ENCODE measurements at regions not wholly inside any gene's neighbourhood (a gene's known extent, or its start where the extent isn't known, plus 50 kb on each side); places are given as distances from the start of the nearest gene placed in this dataset.

GRCh38 chr12:126883697-126884096 is 1383.3 kb upstream of the TMEM132C start:
- no peak overlapping the region for H3K4me2 ChIP-seq (ENCODE audit: low read length)
- ChIA-PET POLR2A (no interaction called here), CTCF (ENCODE audit: unreplicated experiment) (no interaction called here)
- H2AFZ ChIP-seq (ENCODE audit: low read length) = no peak overlapping the region
- intact Hi-C loops (cut with micrococcal nuclease; ENCODE audit: unreplicated experiment) = no loop called here
- H3K27ac ChIP-seq (ENCODE audit: low read depth, low read length, poor library complexity, severe bottlenecking) = no peak overlapping the region
- no peaks in the 10 kb centered on the region for H3K9me3 ChIP-seq (ENCODE audit: low read length)
- no peaks in the 10 kb centered on the region for H4K20me1 ChIP-seq (ENCODE audit: insufficient read depth, low read length)
- no peaks in the 10 kb centered on the region for H3K79me2 ChIP-seq (ENCODE audit: insufficient read depth, low read depth, low read length)
- BruUV-seq (replicated peaks) = no TSS peak
- no peaks in the 10 kb centered on the region for H3K4me1 ChIP-seq (ENCODE audit: insufficient read depth, low read length, poor library complexity, severe bottlenecking)
- H3K36me3 ChIP-seq (ENCODE audit: insufficient read depth, low read length) = no peaks in the 10 kb centered on the region
- TF ChIP-seq EZH2phosphoT487 (IDR thresholded peaks at IDR 0.05; ENCODE audit: borderline replicate concordance, low read depth, low read length) = no peak
- TF ChIP-seq CTCF (conservative IDR thresholded peaks at IDR 0.05; ENCODE audit: low read length) = no peak
- DNase-seq (ENCODE audit: low spot score) = no peak
- no peak overlapping the region for H3K4me3 ChIP-seq (ENCODE audit: low read depth, low read length, poor library complexity, severe bottlenecking)
- no peaks in the 10 kb centered on the region for H3K9me2 ChIP-seq (ENCODE audit: insufficient read depth, low read length)

- no peak overlapping the region for H2AFZ ChIP-seq (ENCODE audit: low read length)
- ChIA-PET POLR2A (interaction anchor here (0.9 kb wide), 1 partner anchor 117 kb away, joined by 4 read pairs; no protein-coding TSS in a partner anchor), CTCF (ENCODE audit: unreplicated experiment) (no interaction called here)
- BruUV-seq (replicated peaks) = no TSS peak
- H4K20me1 ChIP-seq (ENCODE audit: insufficient read depth, low read length) = no peaks in the 10 kb centered on the region
- no peak overlapping the region for H3K4me3 ChIP-seq (ENCODE audit: low read depth, low read length, poor library complexity, severe bottlenecking)
- H3K9me3 ChIP-seq (ENCODE audit: low read length) = no peaks in the 10 kb centered on the region
- H3K4me2 ChIP-seq (ENCODE audit: low read length) = no peak overlapping the region
- H3K27ac ChIP-seq (ENCODE audit: low read depth, low read length, poor library complexity, severe bottlenecking) = no peak overlapping the region
- no peaks in the 10 kb centered on the region for H3K79me2 ChIP-seq (ENCODE audit: insufficient read depth, low read depth, low read length)
- H3K36me3 ChIP-seq (ENCODE audit: insufficient read depth, low read length) = no peaks in the 10 kb centered on the region
- no peak for TF ChIP-seq CTCF (conservative IDR thresholded peaks at IDR 0.05; ENCODE audit: low read length)
- TF ChIP-seq EZH2phosphoT487 (IDR thresholded peaks at IDR 0.05; ENCODE audit: borderline replicate concordance, low read depth, low read length) = no peak
- H3K9me2 ChIP-seq (ENCODE audit: insufficient read depth, low read length) = no peaks in the 10 kb centered on the region
- H3K4me1 ChIP-seq (ENCODE audit: insufficient read depth, low read length, poor library complexity, severe bottlenecking) = no peaks in the 10 kb centered on the region
- intact Hi-C loops (cut with micrococcal nuclease; ENCODE audit: unreplicated experiment) = no loop called here
- no peak for DNase-seq (ENCODE audit: low spot score)
These were observed 1377.5 kb upstream of the TMEM132C start for GRCh38 chr12:126889501-126889900.

- no peak for DNase-seq (ENCODE audit: low spot score)
- Histone ChIP-seq H3K9me2 (ENCODE audit: insufficient read depth, low read length) (no peaks in the 10 kb centered on the region), H3K4me1 (ENCODE audit: insufficient read depth, low read length, poor library complexity, severe bottlenecking) (no peaks in the 10 kb centered on the region), H3K79me2 (ENCODE audit: insufficient read depth, low read depth, low read length) (no peaks in the 10 kb centered on the region), H4K20me1 (ENCODE audit: insufficient read depth, low read length) (no peaks in the 10 kb centered on the region), H3K4me2 (ENCODE audit: low read length) (no peak overlapping the region), H3K9me3 (ENCODE audit: low read length) (no peaks in the 10 kb centered on the region), H2AFZ (ENCODE audit: low read length) (no peak overlapping the region), H3K36me3 (ENCODE audit: insufficient read depth, low read length) (no peaks in the 10 kb centered on the region), H3K4me3 (ENCODE audit: low read depth, low read length, poor library complexity, severe bottlenecking) (no peak overlapping the region), H3K27ac (ENCODE audit: low read depth, low read length, poor library complexity, severe bottlenecking) (no peak overlapping the region)
- BruUV-seq (replicated peaks) = no TSS peak
- TF ChIP-seq CTCF (conservative IDR thresholded peaks at IDR 0.05; ENCODE audit: low read length) = no peak
- no peak for TF ChIP-seq EZH2phosphoT487 (IDR thresholded peaks at IDR 0.05; ENCODE audit: borderline replicate concordance, low read depth, low read length)
- CTCF ChIA-PET (ENCODE audit: unreplicated experiment) = no interaction called here
- intact Hi-C loops (cut with micrococcal nuclease; ENCODE audit: unreplicated experiment) = no loop called here
- POLR2A ChIA-PET = no interaction called here
These were observed 1376.9 kb upstream of the TMEM132C start for GRCh38 chr12:126890097-126890496.
